ENCODE measurements at regions not wholly inside any gene's neighbourhood (a gene's known extent, or its start where the extent isn't known, plus 50 kb on each side); places are given as distances from the start of the nearest gene placed in this dataset.
"Not testable (repeated sequence)": the region's sequence is repeated elsewhere in the genome, so short reads cannot be mapped to it uniquely, and the experiment has no call there.

GRCh38 chr1:232123775-232124659 is 497.4 kb downstream of the DISC1 start:
- no peaks in the 10 kb centered on the region for H3K27me3 ChIP-seq
- no peak overlapping the region for H3K4me3 ChIP-seq
- DNase-seq (ENCODE audit: low spot score in 2 of 2) = no peak
- no peaks in the 10 kb centered on the region for H3K36me3 ChIP-seq
- no peaks in the 10 kb centered on the region for H3K4me1 ChIP-seq
- TF ChIP-seq POLR2A (IDR thresholded peaks at IDR 0.05) (no peak), EP300 (IDR thresholded peaks at IDR 0.05) (no peak), CTCF (IDR thresholded peaks at IDR 0.05) (no peak)
- 72 to 79% methylated on average over 7 to 9 of the region's 9 CpGs for WGBS, 2 donors
- H3K9me3 ChIP-seq = no peaks in the 10 kb centered on the region
- H3K27ac ChIP-seq = no peak overlapping the region

- not testable (repeated sequence) for H3K9me3 ChIP-seq; H3K36me3 ChIP-seq; DNase-seq (ENCODE audit: low spot score in 2 of 2); H3K4me3 ChIP-seq; H3K27me3 ChIP-seq; H3K4me1 ChIP-seq; H3K27ac ChIP-seq
- WGBS, 2 donors = 78% methylated on average over 4 of the region's 4 CpGs
Measured at GRCh38 chr1:232117903-232118302, 491.3 kb downstream of the DISC1 start.

- H3K27me3 ChIP-seq = no peaks in the 10 kb centered on the region
- TF ChIP-seq CTCF (IDR thresholded peaks at IDR 0.05) (no peak), POLR2A (IDR thresholded peaks at IDR 0.05) (no peak), EP300 (IDR thresholded peaks at IDR 0.05) (no peak)
- no peak for DNase-seq (ENCODE audit: low spot score in 2 of 2)
Measured at GRCh38 chr1:232114985-232115384, 488.4 kb downstream of the DISC1 start.

GRCh38 chr1:232112076-232112475 is 485.5 kb downstream of the DISC1 start:
- Histone ChIP-seq H3K36me3 (no peaks in the 10 kb centered on the region), H3K27me3 (no peaks in the 10 kb centered on the region)
- no peak for DNase-seq (ENCODE audit: low spot score in 2 of 2)

More at GRCh38 chr1:232114985-232115384, 488.4 kb downstream of the DISC1 start:
- H3K27ac ChIP-seq = no peak overlapping the region
- no peak overlapping the region for H3K4me3 ChIP-seq
- H3K36me3 ChIP-seq = no peaks in the 10 kb centered on the region
- no peaks in the 10 kb centered on the region for H3K9me3 ChIP-seq
- peaks cover 0 to 5% (median 0%) of the 10 kb centered on the region in 4 donors for H3K4me1 ChIP-seq

GRCh38 chr1:232111611-232112010 is 485.0 kb downstream of the DISC1 start:
- Histone ChIP-seq H3K9me3 (no peaks in the 10 kb centered on the region), H3K36me3 (no peaks in the 10 kb centered on the region), H3K27me3 (no peaks in the 10 kb centered on the region), H3K27ac (no peak overlapping the region), H3K4me1 (peaks cover 0 to 5% (median 0%) of the 10 kb centered on the region in 4 donors), H3K4me3 (no peak overlapping the region)
- TF ChIP-seq POLR2A (IDR thresholded peaks at IDR 0.05) (no peak), EP300 (IDR thresholded peaks at IDR 0.05) (no peak), CTCF (IDR thresholded peaks at IDR 0.05) (no peak)
- no peak for DNase-seq (ENCODE audit: low spot score in 2 of 2)
- WGBS, 2 donors = 33 to 48% methylated on average over 3 of the region's 3 CpGs

More at GRCh38 chr1:232112076-232112475, 485.5 kb downstream of the DISC1 start:
- Histone ChIP-seq H3K4me3 (no peak overlapping the region), H3K27ac (no peak overlapping the region), H3K9me3 (no peaks in the 10 kb centered on the region), H3K4me1 (peaks cover 0 to 5% (median 0%) of the 10 kb centered on the region in 4 donors)
- TF ChIP-seq CTCF (IDR thresholded peaks at IDR 0.05) (no peak), POLR2A (IDR thresholded peaks at IDR 0.05) (no peak), EP300 (IDR thresholded peaks at IDR 0.05) (no peak)
